MG63 (cell line): ENCODE measurements at regions not wholly inside any gene's neighbourhood (a gene's known extent, or its start where the extent isn't known, plus 50 kb on each side); places are given as distances from the start of the nearest gene placed in this dataset.

Source experiments
- DNase-seq: peaks from one replicate; pipeline ENCODE4 v3.0.0-alpha.2; 2020
- H3K27me3 ChIP-seq: fragments of 250-450 bp; sonication (Bioruptor Pico); 2 replicates; pipeline ENCODE4 v1.5.1; 2020; ENCODE audit warnings: mild to moderate bottlenecking, moderate library complexity
- H3K36me3 ChIP-seq: fragments of 250-450 bp; sonication (Bioruptor Pico); 2 replicates; pipeline ENCODE4 v1.5.1; 2020; ENCODE audit warnings: mild to moderate bottlenecking, moderate library complexity
- H3K4me3 ChIP-seq: fragments of 250-450 bp; sonication (Bioruptor Pico); 2 replicates; pipeline ENCODE4 v1.5.1; 2020; ENCODE audit warnings: mild to moderate bottlenecking, moderate library complexity
- H3K9me3 ChIP-seq: fragments of 250-450 bp; sonication (Bioruptor Pico); 2 replicates; pipeline ENCODE4 v1.5.1; 2020; ENCODE audit warnings: mild to moderate bottlenecking, moderate library complexity

DNA sequence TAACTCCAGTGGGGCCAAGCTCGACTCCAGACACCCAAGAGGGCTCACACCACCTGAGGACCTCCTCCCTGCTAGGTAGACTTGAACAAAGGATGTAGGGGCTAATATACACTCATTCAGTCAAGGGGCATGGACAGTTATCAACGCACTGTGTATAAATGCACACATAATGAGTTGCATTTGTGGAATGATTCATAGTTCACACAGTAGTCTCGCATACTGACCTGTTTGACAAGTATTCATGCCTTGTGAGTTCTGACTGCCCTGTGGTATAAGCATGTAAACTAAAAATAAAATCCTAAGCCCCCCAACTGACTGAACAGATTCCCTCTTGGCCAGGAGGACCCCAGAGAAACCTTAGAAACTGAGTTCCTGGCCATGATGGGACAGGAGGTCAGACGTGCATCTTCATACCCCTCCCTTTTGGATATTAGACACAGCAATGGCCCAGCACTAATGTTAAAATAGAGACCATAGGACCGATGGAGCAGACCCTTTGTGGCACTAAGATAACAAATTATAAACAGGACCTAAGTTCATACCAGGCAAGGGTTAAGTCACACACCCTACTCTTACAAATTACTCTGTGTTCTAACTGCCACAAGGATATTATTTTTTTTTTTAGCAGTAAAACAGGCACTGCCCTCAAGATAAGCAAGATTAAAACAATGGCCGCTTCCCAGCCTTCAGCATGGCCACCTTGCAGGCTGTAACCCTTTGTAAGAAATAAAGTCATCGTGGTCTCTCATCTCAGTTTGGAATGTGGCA is 124.4 kb downstream of the TTLL2 start:
- Histone ChIP-seq H3K36me3 (no peaks in the 10 kb centered on the region), H3K27me3 (no peaks in the 10 kb centered on the region), H3K4me3 (no peak overlapping the region), H3K9me3 (no peaks in the 10 kb centered on the region)
- no peak for DNase-seq

GRCh38 chr6:167450626-167451025 is 125.7 kb downstream of the TTLL2 start:
- DNase-seq: no peak
- no peaks in the 10 kb centered on the region for H3K27me3 ChIP-seq
- no peaks in the 10 kb centered on the region for H3K36me3 ChIP-seq
- no peaks in the 10 kb centered on the region for H3K9me3 ChIP-seq
- H3K4me3 ChIP-seq: no peak overlapping the region

DNA sequence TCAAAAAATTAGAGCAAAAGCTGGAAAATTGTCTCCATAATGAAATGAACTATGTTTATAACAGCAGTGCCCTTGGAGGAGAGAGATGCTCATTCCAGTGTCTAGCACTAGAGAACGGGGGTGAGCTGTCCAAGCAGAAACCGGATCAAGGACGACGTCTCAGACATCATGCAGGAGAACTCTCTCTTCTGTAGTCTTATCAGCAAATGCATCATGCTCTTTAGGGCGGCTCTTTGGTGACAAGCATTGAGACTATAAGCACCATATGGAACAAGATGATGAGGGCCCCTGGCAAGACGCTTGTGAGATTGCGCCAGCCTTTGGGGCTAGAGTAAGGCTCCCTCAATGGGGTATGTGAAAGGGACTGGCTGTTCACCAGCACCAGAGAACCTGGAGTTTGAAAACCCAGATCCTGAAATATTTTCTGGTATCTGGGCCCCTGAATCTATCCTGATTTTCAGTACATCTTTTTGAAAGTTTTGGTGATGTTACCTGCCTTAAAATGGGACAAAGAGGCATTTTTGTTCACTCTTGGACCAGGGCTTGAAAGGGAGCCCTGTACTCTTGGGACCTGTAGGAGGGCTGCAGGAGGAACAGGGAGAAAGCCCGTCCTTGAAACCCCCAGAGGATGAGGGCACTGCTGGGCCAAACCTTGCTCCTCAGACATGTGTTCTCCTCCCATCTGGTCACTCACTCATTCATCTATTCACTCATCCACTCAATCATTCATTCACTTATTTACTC is 127.6 kb downstream of the TTLL2 start:
- no peak for DNase-seq
- H3K9me3 ChIP-seq: no peaks in the 10 kb centered on the region
- no peak overlapping the region for H3K4me3 ChIP-seq
- no peaks in the 10 kb centered on the region; the same call in 1 of the 2 replicates for H3K27me3 ChIP-seq
- H3K36me3 ChIP-seq: no peaks in the 10 kb centered on the region

- Histone ChIP-seq H3K36me3 (no peaks in the 10 kb centered on the region), H3K4me3 (no peak overlapping the region), H3K27me3 (no peaks in the 10 kb centered on the region; the same call in 1 of the 2 replicates), H3K9me3 (no peaks in the 10 kb centered on the region)
- no peak for DNase-seq
These were observed 128.2 kb downstream of the TTLL2 start for GRCh38 chr6:167453082-167453446.

DNA sequence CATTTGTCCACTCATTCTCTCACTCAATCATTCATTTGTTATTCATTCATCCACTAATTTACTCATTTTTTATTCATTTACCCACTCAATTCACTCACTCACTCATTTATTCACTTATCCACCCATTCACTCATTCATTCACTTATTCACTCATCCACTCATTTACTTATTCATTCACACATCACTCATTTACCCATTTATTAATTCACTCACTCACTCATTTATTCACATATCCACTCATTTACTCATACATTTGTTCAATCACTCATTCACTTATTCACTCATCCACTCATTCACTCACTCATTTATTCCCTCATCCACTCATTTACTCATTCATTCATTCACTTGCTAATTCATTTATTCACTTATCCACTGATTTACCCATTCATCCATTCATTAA is 129.1 kb downstream of the TTLL2 start:
- H3K4me3 ChIP-seq: no peak overlapping the region
- no peak for DNase-seq
- H3K9me3 ChIP-seq: no peaks in the 10 kb centered on the region
- no peaks in the 10 kb centered on the region for H3K36me3 ChIP-seq
- H3K27me3 ChIP-seq: no peaks in the 10 kb centered on the region; the same call in 1 of the 2 replicates

GRCh38 chr6:167455371-167455770 is 130.5 kb downstream of the TTLL2 start:
- Histone ChIP-seq H3K4me3 (no peak overlapping the region), H3K27me3 (no peaks in the 10 kb centered on the region; the same call in 1 of the 2 replicates), H3K36me3 (no peaks in the 10 kb centered on the region), H3K9me3 (no peaks in the 10 kb centered on the region)
- no peak for DNase-seq

- DNase-seq: no peak
- H3K27me3 ChIP-seq: no peaks in the 10 kb centered on the region
- H3K9me3 ChIP-seq: no peaks in the 10 kb centered on the region
- no peak overlapping the region for H3K4me3 ChIP-seq
- H3K36me3 ChIP-seq: no peaks in the 10 kb centered on the region
These were observed 137.8 kb downstream of the TTLL2 start for GRCh38 chr6:167462514-167463312.

GRCh38 chr6:167464177-167464576 is 139.3 kb downstream of the TTLL2 start:
- no peak overlapping the region for H3K4me3 ChIP-seq
- no peaks in the 10 kb centered on the region for H3K27me3 ChIP-seq
- no peaks in the 10 kb centered on the region for H3K9me3 ChIP-seq
- no peaks in the 10 kb centered on the region for H3K36me3 ChIP-seq
- no peak for DNase-seq

DNA sequence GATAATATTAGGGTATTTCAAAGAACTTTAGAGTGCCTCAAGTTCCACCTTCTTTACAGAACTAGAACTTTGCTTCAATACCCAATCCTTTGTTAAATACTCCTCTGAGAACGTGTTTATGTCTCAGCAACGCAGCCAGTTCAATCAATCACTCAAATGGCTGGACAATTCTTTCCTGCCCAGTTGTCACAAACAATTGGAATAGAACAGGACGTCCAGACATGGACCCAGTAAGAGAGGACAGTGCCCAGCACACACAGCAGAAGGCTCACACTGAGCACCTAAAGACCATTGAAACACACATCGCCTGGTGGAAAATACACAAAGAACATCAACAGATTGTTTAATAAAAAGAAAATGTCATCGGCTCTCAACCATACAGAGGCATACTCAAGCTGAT is 140.6 kb downstream of the TTLL2 start:
- Histone ChIP-seq H3K4me3 (no peak overlapping the region), H3K27me3 (no peaks in the 10 kb centered on the region), H3K9me3 (no peaks in the 10 kb centered on the region), H3K36me3 (no peaks in the 10 kb centered on the region)
- no peak for DNase-seq

DNA sequence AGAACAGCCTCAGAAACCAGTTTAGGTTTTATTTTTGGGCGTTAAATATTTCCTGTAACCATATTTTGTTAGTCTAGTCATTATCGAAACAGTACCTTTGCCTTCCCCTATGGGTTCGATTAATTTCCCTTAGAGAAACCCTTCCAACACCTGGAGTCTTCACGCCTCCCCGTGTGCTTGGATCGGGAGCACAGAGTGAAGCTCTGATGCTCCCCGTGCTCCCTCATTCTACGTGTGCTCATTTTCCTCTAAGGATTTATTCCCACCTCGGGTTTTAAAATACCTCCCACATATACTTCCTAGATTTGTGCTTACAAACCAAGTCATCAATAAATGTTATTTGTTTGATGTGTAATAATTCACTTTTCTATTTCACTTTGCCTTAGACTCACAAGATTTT is 142.4 kb downstream of the TTLL2 start:
- Histone ChIP-seq H3K36me3 (no peaks in the 10 kb centered on the region), H3K4me3 (no peak overlapping the region), H3K9me3 (no peaks in the 10 kb centered on the region), H3K27me3 (no peaks in the 10 kb centered on the region)
- no peak for DNase-seq

- Histone ChIP-seq H3K36me3 (no peaks in the 10 kb centered on the region), H3K27me3 (no peaks in the 10 kb centered on the region), H3K9me3 (no peaks in the 10 kb centered on the region), H3K4me3 (no peak overlapping the region)
- no peak for DNase-seq
These were observed 143.0 kb downstream of the TTLL2 start for GRCh38 chr6:167467793-167468431.

DNA sequence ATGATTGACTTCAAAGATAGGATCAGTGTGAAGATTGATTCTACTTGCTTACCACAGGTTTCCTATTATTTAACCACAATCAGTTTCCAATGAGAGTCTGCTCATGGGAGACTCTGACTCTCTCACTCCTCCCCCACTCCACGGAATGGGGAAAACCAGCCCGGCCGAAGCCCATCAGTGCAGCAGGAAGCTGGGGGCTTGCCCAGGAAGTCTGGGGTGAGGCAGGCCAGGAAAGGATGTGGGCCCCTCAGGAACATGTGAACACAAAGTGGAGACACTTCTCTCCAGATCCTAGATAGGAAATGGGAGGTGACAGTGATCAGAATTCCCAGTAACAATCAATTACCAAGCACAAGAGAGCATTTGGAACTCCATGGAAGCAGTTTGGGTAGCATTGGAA is 144.2 kb downstream of the TTLL2 start:
- no peaks in the 10 kb centered on the region for H3K27me3 ChIP-seq
- no peak overlapping the region for H3K4me3 ChIP-seq
- no peaks in the 10 kb centered on the region for H3K36me3 ChIP-seq
- H3K9me3 ChIP-seq: no peaks in the 10 kb centered on the region
- no peak for DNase-seq

DNA sequence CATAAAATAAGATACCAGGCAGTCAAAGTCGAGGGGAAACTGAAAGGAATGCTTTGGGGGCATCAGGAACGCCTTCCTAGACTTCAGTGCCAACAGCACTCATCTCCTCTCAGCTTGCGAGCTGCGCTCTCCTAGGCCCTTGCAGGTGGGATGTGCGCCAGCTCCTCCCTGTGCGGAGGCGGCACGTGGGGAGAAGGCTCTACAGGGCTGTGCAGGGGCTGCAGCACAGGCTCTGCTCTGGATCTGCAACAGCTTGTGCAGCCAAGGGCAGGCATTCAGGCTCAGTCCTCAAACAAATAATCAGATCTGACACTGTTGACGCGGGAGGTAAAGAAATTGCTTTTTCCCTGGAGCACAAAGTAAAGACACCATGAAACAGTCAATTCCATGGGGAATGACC is 144.8 kb downstream of the TTLL2 start:
- no peaks in the 10 kb centered on the region for H3K9me3 ChIP-seq
- DNase-seq: no peak

DNA sequence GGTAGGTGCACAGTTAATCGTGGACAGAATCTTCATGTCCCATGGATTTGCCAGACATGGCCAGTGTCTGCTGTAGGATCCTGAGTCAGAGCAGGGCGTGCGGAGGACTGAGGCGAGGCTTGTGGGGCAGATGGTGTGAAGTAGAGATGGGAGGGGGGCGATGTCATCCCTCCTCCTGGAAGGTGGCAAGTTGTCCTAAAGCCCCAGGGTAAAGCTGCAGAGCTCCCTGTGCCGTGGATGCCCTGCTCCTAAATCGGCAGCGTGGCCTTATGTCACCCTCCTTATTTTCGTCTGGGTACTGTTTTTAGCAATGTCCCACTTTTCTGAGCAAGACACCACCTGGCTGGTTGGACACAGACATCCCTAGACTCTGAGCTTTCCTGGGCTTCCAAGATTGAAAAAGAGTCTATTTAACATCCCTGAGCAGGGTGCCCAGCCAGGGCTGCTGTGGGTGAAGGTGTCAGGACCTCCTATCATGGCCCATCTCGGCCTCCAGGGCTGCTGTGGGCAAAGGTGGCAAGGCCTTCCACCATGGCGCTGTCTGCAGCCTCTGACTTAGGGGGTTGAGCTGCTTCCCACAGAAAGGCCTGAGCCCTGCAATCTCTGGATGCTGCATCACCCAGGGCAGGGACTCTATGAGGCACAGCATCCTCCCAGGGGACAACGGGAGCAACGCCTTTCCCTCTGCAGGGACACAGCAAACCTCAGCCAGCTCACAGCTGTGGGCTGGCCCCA is 145.4 kb downstream of the TTLL2 start:
- H3K9me3 ChIP-seq: no peaks in the 10 kb centered on the region
- H3K4me3 ChIP-seq: no peak overlapping the region
- no peaks in the 10 kb centered on the region for H3K36me3 ChIP-seq
- H3K27me3 ChIP-seq: no peaks in the 10 kb centered on the region
- DNase-seq: no peak

More for the DNA sequence above, 144.8 kb downstream of the TTLL2 start:
- Histone ChIP-seq H3K4me3 (no peak overlapping the region), H3K36me3 (no peaks in the 10 kb centered on the region), H3K27me3 (no peaks in the 10 kb centered on the region)

- no peak for DNase-seq
- Histone ChIP-seq H3K9me3 (no peaks in the 10 kb centered on the region), H3K36me3 (no peaks in the 10 kb centered on the region), H3K4me3 (no peak overlapping the region), H3K27me3 (no peaks in the 10 kb centered on the region)
These were observed 146.1 kb downstream of the TTLL2 start for GRCh38 chr6:167470836-167471547.

GRCh38 chr6:167471548-167471930 is 146.7 kb downstream of the TTLL2 start:
- DNase-seq: no peak
- no peaks in the 10 kb centered on the region for H3K9me3 ChIP-seq

More at GRCh38 chr6:167471548-167471930, 146.7 kb downstream of the TTLL2 start:
- Histone ChIP-seq H3K27me3 (no peaks in the 10 kb centered on the region), H3K36me3 (no peaks in the 10 kb centered on the region), H3K4me3 (no peak overlapping the region)
